DND-41 (cell line): ENCODE measurements at regions not wholly inside any gene's neighbourhood (a gene's known extent, or its start where the extent isn't known, plus 50 kb on each side); places are given as distances from the start of the nearest gene placed in this dataset.
"Not testable (repeated sequence)": the region's sequence is repeated elsewhere in the genome, so short reads cannot be mapped to it uniquely, and the experiment has no call there.

ENCODE experiments used
- ATAC-seq: fragments of 200-7000 bp; cut with Tn5 transposase; 3 replicates; pipeline ENCODE4 v1.9.1; 2021; ENCODE audit warnings: low read depth; ENCODE audit not compliant: insufficient read depth
- DNase-seq: peaks from one replicate; pipeline ENCODE4 v3.0.0-alpha.2; 2020
- H2AFZ ChIP-seq: 2 replicates; pipeline ENCODE4 v1.6.0; 2012; ENCODE audit warnings: low read depth, low read length
- H3K27ac ChIP-seq: 2 replicates; pipeline ENCODE4 v1.5.1; 2012; ENCODE audit warnings: low read length, inconsistent platforms
- H3K27me3 ChIP-seq: fragments of 200-600 bp; sonication (generic); 2 replicates; pipeline ENCODE4 v1.6.0; 2012; ENCODE audit warnings: low read length, mild to moderate bottlenecking, inconsistent platforms; ENCODE audit not compliant: insufficient read depth, poor library complexity
- H3K36me3 ChIP-seq: 2 replicates; pipeline ENCODE4 v1.5.1; 2012; ENCODE audit warnings: low read length, inconsistent platforms; ENCODE audit not compliant: insufficient read depth
- H3K4me1 ChIP-seq: 2 replicates; pipeline ENCODE4 v1.5.1; 2012; ENCODE audit warnings: mild to moderate bottlenecking, low read length; ENCODE audit not compliant: insufficient read depth
- H3K4me2 ChIP-seq: 2 replicates; pipeline ENCODE4 v1.6.0; 2012; ENCODE audit warnings: mild to moderate bottlenecking, moderate library complexity, low read length, inconsistent platforms; ENCODE audit not compliant: insufficient read depth
- H3K4me3 ChIP-seq, 2 experiments: fragments of 200-600 bp in 1 of 2; shearing (Covaris generic) in 1 of 2; 2 replicates each; pipeline ENCODE4 v1.5.1; 2012 to 2016; ENCODE audit warnings: inconsistent platforms in 2 of 2, low read length in 2 of 2, mild to moderate bottlenecking in 2 of 2, low read depth in 1 of 2, moderate library complexity in 1 of 2
- H3K79me2 ChIP-seq: 2 replicates; pipeline ENCODE4 v1.6.0; 2012; ENCODE audit warnings: low read length, inconsistent platforms; ENCODE audit not compliant: insufficient read depth
- H3K9ac ChIP-seq: 2 replicates; pipeline ENCODE4 v1.6.0; 2012; ENCODE audit warnings: low read depth, mild to moderate bottlenecking, inconsistent platforms, low read length, moderate library complexity
- H3K9me3 ChIP-seq: 2 replicates; pipeline ENCODE4 v1.5.1; 2012; ENCODE audit warnings: low read length, moderate library complexity, mild to moderate bottlenecking, inconsistent platforms; ENCODE audit not compliant: insufficient read depth, severe bottlenecking
- H4K20me1 ChIP-seq: 2 replicates; pipeline ENCODE4 v1.6.0; 2012; ENCODE audit warnings: low read length; ENCODE audit not compliant: insufficient read depth
- CTCF ChIP-seq: IDR thresholded peaks from 2 replicates; pipeline ENCODE4 v1.5.1; 2012; ENCODE audit warnings: borderline replicate concordance, low read length, moderate library complexity, mild to moderate bottlenecking; ENCODE audit not compliant: poor library complexity, severe bottlenecking; ENCODE audit errors: extremely low read depth
- EZH2 ChIP-seq: IDR thresholded peaks from 3 replicates; pipeline ENCODE4 v1.6.1; 2012; ENCODE audit warnings: borderline replicate concordance, low read depth, mild to moderate bottlenecking, moderate library complexity, low read length, inconsistent platforms; ENCODE audit not compliant: severe bottlenecking

- Histone ChIP-seq H3K9ac (no peak overlapping the region), H3K9me3 (no peaks in the 10 kb centered on the region), H3K79me2 (no peaks in the 10 kb centered on the region), H3K4me2 (no peak overlapping the region), H3K4me1 (no peaks in the 10 kb centered on the region), H3K36me3 (no peaks in the 10 kb centered on the region), H4K20me1 (no peaks in the 10 kb centered on the region), H3K4me3 (no peak overlapping the region), H2AFZ (no peak overlapping the region), H3K27ac (no peak overlapping the region), H3K27me3 (no peaks in the 10 kb centered on the region)
- no peak for ATAC-seq
- TF ChIP-seq CTCF (no peak), EZH2 (no peak)
- no peak for DNase-seq
These were observed 68.5 kb upstream of the NAA35 start for GRCh38 chr9:85872463-85872862.

GRCh38 chr9:85876628-85877027, 64.3 kb upstream of the NAA35 start:
- ATAC-seq = no peak
- no peaks in the 10 kb centered on the region for H3K4me1 ChIP-seq

GRCh38 chr9:85878872-85879597, 61.9 kb upstream of the NAA35 start:
- not testable (repeated sequence) for DNase-seq, H3K36me3 ChIP-seq, H3K27me3 ChIP-seq, H2AFZ ChIP-seq, H3K9ac ChIP-seq, H3K4me2 ChIP-seq, ATAC-seq, H3K4me3 ChIP-seq, H4K20me1 ChIP-seq, H3K9me3 ChIP-seq, H3K4me1 ChIP-seq, H3K27ac ChIP-seq, H3K79me2 ChIP-seq

More at GRCh38 chr9:85876628-85877027, 64.3 kb upstream of the NAA35 start:
- no peaks in the 10 kb centered on the region for H3K79me2 ChIP-seq
- H3K9me3 ChIP-seq = no peaks in the 10 kb centered on the region
- H3K27ac ChIP-seq = no peak overlapping the region
- no peaks in the 10 kb centered on the region for H3K36me3 ChIP-seq
- no peak overlapping the region for H3K4me3 ChIP-seq
- no peak for DNase-seq
- no peak overlapping the region for H3K9ac ChIP-seq
- no peak for TF ChIP-seq EZH2
- H3K4me2 ChIP-seq = no peak overlapping the region
- no peaks in the 10 kb centered on the region for H3K27me3 ChIP-seq
- no peaks in the 10 kb centered on the region for H4K20me1 ChIP-seq
- H2AFZ ChIP-seq = no peak overlapping the region

DNA sequence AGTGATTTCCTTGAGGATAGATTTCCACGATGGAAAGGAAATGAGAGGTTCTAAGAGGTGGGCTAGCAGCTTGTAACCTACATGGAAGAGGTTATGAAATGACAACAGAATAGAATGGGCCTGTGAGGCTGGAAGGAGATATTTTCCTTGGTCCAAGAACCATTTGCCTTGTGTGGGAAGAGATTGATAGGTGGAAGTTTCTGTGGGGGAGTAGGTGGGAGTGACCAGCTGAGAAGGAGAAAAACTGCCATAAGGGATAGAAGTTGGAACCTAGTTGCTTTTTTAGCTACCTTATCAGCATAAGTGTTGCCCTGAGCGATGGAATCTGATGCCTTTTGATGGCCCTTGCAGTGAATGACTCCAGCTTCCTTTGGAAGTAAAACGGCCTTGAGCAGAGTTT, 60.4 kb upstream of the NAA35 start:
- ATAC-seq, H3K9ac ChIP-seq, H3K4me1 ChIP-seq, DNase-seq, H3K79me2 ChIP-seq, H3K4me2 ChIP-seq, H3K27ac ChIP-seq, H3K27me3 ChIP-seq, H3K4me3 ChIP-seq, H3K36me3 ChIP-seq, H3K9me3 ChIP-seq, H4K20me1 ChIP-seq, H2AFZ ChIP-seq: not testable (repeated sequence)

DNA sequence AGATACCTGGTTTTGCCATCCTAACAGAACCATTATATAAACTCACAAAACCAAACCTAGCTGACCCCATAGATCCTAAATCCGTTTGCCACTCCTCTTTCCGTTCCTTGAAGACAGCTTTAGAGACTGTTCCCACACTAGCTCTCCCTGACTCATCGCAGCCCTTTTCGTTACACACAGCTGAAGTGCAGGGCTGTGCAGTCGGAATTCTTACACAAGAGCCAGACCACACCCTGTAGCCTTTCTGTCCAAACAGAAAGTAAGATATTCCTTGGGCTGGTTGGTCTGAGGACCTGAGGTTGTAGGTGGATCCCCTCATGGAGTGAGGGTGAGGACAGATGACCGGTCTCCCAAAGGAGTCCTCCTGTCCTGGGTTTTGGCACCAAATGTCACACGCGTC, 56.7 kb upstream of the NAA35 start:
- Histone ChIP-seq H3K4me2 (no peak overlapping the region), H2AFZ (no peak overlapping the region), H3K27ac (no peak overlapping the region), H3K4me3 (no peak overlapping the region), H3K4me1 (no peaks in the 10 kb centered on the region), H3K36me3 (no peaks in the 10 kb centered on the region), H4K20me1 (no peaks in the 10 kb centered on the region), H3K79me2 (no peaks in the 10 kb centered on the region), H3K9ac (no peak overlapping the region), H3K27me3 (no peaks in the 10 kb centered on the region), H3K9me3 (no peaks in the 10 kb centered on the region)
- TF ChIP-seq CTCF (no peak), EZH2 (no peak)
- DNase-seq (no peak), ATAC-seq (no peak)
